ENCODE measurements at regions not wholly inside any gene's neighbourhood (a gene's known extent, or its start where the extent isn't known, plus 50 kb on each side); places are given as distances from the start of the nearest gene placed in this dataset.
"Not testable (repeated sequence)": the region's sequence is repeated elsewhere in the genome, so short reads cannot be mapped to it uniquely, and the experiment has no call there.

DNA sequence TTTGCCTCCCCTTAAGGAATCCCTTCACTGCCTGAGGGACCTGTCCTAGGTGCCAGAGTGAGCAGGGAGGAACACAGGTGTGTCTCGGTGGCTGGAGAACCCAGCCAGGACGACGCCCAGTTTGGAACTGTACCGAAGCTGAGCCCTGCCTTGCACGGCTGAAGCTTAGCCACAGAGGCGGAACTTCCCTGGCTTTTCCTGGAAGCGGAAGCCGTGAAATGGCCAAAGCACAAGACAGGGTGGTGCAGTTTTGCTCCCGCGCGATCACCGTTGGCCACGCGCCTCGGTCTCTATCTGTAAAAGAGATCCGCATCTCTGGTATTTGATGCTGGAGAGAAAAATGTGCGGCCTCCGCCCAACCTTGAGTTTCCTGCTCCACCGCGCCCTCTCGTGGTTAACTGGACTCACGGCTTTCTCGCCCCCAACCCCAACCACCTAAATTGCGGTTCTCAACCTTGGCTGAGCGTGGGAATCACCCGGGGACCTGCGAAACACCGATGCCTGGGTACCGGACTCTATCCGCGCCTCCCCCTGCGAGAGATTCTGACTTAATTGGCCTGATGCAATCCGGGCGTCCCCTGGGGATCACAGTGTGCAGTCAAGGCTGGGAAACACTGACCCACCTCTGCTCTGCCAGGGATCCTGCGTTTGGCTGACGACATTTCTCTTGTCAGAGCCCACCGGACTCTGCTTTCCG, 70.7 kb upstream of the ABHD2 start:
- H3K27ac ChIP-seq (ENCODE audit: low read length) = no peak overlapping the region
- no peaks in the 10 kb centered on the region; the same call in 1 of the 2 replicates for H3K9me3 ChIP-seq (ENCODE audit: insufficient read depth, low read length)
- H3K36me3 ChIP-seq (replicated peaks; ENCODE audit: low read depth, low read length) = no peaks in the 10 kb centered on the region
- H3K27me3 ChIP-seq (ENCODE audit: low read depth, low read length) = peaks cover 25% of the 10 kb centered on the region
- peak overlapping the region; percentile 82 for H3K4me2 ChIP-seq (ENCODE audit: low read length)
- peak overlapping the region; percentile 24 for H3K9ac ChIP-seq (ENCODE audit: low read length)
- TF ChIP-seq, protein P1, sequence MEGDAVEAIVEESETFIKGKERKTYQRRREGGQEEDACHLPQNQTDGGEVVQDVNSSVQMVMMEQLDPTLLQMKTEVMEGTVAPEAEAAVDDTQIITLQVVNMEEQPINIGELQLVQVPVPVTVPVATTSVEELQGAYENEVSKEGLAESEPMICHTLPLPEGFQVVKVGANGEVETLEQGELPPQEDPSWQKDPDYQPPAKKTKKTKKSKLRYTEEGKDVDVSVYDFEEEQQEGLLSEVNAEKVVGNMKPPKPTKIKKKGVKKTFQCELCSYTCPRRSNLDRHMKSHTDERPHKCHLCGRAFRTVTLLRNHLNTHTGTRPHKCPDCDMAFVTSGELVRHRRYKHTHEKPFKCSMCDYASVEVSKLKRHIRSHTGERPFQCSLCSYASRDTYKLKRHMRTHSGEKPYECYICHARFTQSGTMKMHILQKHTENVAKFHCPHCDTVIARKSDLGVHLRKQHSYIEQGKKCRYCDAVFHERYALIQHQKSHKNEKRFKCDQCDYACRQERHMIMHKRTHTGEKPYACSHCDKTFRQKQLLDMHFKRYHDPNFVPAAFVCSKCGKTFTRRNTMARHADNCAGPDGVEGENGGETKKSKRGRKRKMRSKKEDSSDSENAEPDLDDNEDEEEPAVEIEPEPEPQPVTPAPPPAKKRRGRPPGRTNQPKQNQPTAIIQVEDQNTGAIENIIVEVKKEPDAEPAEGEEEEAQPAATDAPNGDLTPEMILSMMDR (IDR thresholded peaks at IDR 0.05; ENCODE audit: low read depth, low read length) = peak; percentile 97
- TF ChIP-seq EZH2phosphoT487 (IDR thresholded peaks at IDR 0.05; ENCODE audit: low read depth) = no peak
- peaks cover 9% of the 10 kb centered on the region; the same call in 1 of the 2 replicates for H3K4me1 ChIP-seq (ENCODE audit: low read length)
- H4K20me1 ChIP-seq (ENCODE audit: insufficient read depth, low read length) = no peaks in the 10 kb centered on the region
- no peaks in the 10 kb centered on the region for H3K79me2 ChIP-seq (ENCODE audit: low read length)
- peak overlapping the region; percentile 71 for H3K4me3 ChIP-seq (ENCODE audit: low read length)
- H2AFZ ChIP-seq (ENCODE audit: low read depth, low read length) = peak overlapping the region; percentile 75

DNA sequence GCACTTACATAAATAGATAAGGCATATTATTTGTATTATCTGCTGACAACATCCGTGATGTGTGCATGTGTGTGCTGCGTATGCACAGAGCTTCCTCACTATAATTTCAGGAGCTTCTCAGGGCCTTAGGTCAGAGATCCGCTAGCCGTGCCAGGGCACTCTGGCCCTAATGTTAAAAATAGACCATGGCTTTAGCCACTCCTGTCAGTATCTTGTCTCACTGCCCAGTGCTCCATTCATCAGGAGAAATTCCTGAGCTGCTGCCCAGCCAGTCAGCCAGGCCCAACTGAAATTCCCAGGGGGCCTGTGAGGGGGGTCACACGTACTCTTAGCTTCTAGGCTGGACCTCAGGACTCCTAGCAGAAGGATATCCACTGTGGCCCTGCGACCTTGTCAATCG, 70.0 kb upstream of the ABHD2 start:
- no peaks in the 10 kb centered on the region for H4K20me1 ChIP-seq (ENCODE audit: insufficient read depth, low read length)
- no peaks in the 10 kb centered on the region; the same call in 1 of the 2 replicates for H3K9me3 ChIP-seq (ENCODE audit: insufficient read depth, low read length)
- H3K27ac ChIP-seq (ENCODE audit: low read length) = no peak overlapping the region
- no peak overlapping the region; the same call in 1 of the 2 replicates for H3K4me3 ChIP-seq (ENCODE audit: low read length)
- peaks cover 9% of the 10 kb centered on the region; the same call in 1 of the 2 replicates for H3K4me1 ChIP-seq (ENCODE audit: low read length)
- no peak overlapping the region for H3K9ac ChIP-seq (ENCODE audit: low read length)
- H3K79me2 ChIP-seq (ENCODE audit: low read length) = no peaks in the 10 kb centered on the region
- H3K4me2 ChIP-seq (ENCODE audit: low read length) = peak overlapping the region; percentile 82; the same call in 1 of the 2 replicates
- H3K27me3 ChIP-seq (ENCODE audit: low read depth, low read length) = peaks cover 25% of the 10 kb centered on the region
- H3K36me3 ChIP-seq (replicated peaks; ENCODE audit: low read depth, low read length) = no peaks in the 10 kb centered on the region
- TF ChIP-seq, protein P1 (IDR thresholded peaks at IDR 0.05; ENCODE audit: low read depth, low read length) = no peak
- no peak for TF ChIP-seq EZH2phosphoT487 (IDR thresholded peaks at IDR 0.05; ENCODE audit: low read depth)
- H2AFZ ChIP-seq (ENCODE audit: low read depth, low read length) = peak overlapping the region; percentile 75

DNA sequence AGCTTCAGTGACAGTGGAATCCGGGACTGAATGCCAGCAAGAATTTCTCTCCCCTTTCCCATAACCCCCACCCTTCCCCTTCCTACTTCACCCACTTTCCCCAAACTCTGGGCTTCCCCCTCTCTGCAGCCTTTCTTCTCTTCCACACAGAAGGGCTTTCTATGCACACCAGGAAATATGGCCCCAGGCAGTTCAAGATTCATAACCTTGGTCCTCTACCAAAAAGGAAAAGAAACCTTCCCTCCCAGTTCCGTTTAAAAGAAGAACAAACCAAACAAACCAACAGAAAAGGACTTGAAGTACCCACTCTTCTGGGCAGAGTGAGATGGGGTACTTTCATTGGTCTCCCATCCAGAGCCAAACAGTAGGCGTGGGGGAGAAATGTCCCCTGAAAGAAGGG, 68.8 kb upstream of the ABHD2 start:
- Histone ChIP-seq H3K79me2 (ENCODE audit: low read length) (no peaks in the 10 kb centered on the region), H3K4me2 (ENCODE audit: low read length) (no peak overlapping the region), H3K4me1 (ENCODE audit: low read length) (peaks cover 9% of the 10 kb centered on the region; the same call in 1 of the 2 replicates), H3K9me3 (ENCODE audit: insufficient read depth, low read length) (no peaks in the 10 kb centered on the region; the same call in 1 of the 2 replicates), H3K9ac (ENCODE audit: low read length) (no peak overlapping the region), H3K27ac (ENCODE audit: low read length) (no peak overlapping the region), H3K36me3 (replicated peaks; ENCODE audit: low read depth, low read length) (no peaks in the 10 kb centered on the region), H2AFZ (ENCODE audit: low read depth, low read length) (no peak overlapping the region), H3K27me3 (ENCODE audit: low read depth, low read length) (peaks cover 21% of the 10 kb centered on the region), H4K20me1 (ENCODE audit: insufficient read depth, low read length) (no peaks in the 10 kb centered on the region), H3K4me3 (ENCODE audit: low read length) (no peak overlapping the region)
- no peak for TF ChIP-seq EZH2phosphoT487 (IDR thresholded peaks at IDR 0.05; ENCODE audit: low read depth)

DNA sequence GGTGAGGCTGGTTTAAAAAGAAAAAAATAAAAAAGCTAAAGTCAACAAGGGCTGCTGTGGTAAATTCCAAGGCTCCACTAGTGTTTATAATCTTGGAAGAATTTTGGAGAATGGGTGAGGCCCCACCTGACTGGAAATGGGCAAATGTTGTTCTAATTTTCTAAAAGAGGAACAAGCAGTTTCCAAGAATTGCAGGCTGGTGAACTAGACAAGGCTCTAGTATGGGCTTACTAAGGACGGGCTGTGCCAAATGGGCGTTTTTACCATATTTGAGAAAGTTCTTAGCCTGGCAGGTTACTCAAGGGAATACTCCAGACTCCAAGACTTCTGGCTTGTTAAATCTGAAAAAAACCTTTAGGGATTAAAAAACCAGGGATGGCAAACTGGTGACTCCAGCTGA, 67.0 kb upstream of the ABHD2 start:
- Histone ChIP-seq H3K4me2 (ENCODE audit: low read length) (no peak overlapping the region), H3K4me3 (ENCODE audit: low read length) (no peak overlapping the region), H3K27ac (ENCODE audit: low read length) (no peak overlapping the region), H3K4me1 (ENCODE audit: low read length) (peaks cover 9% of the 10 kb centered on the region; the same call in 1 of the 2 replicates), H3K79me2 (ENCODE audit: low read length) (no peaks in the 10 kb centered on the region), H4K20me1 (ENCODE audit: insufficient read depth, low read length) (no peaks in the 10 kb centered on the region), H3K27me3 (ENCODE audit: low read depth, low read length) (peaks cover 9% of the 10 kb centered on the region), H3K9ac (ENCODE audit: low read length) (no peak overlapping the region), H2AFZ (ENCODE audit: low read depth, low read length) (no peak overlapping the region), H3K9me3 (ENCODE audit: insufficient read depth, low read length) (no peaks in the 10 kb centered on the region), H3K36me3 (replicated peaks; ENCODE audit: low read depth, low read length) (no peaks in the 10 kb centered on the region)
- TF ChIP-seq EZH2phosphoT487 (IDR thresholded peaks at IDR 0.05; ENCODE audit: low read depth) = no peak
- TF ChIP-seq, protein P1 (IDR thresholded peaks at IDR 0.05; ENCODE audit: low read depth, low read length) = no peak

DNA sequence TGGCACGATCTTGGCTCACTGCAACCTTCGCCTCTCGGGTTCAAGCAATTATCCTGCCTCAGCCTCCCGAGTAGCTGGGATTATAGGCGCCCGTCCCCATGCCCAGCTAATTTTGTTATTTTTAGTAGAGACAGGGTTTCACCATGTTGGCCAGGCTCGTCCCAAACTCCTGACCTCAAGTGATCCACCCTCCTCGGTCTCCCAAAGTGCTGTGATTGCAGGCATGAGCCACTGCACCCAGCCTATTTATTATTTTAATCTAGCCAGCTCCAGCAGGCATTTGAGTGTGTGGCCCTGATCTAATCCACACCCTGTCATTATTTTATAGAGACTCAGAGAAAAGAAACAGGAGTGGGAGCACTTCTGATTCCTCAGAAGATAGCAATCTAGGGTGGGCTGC, 66.4 kb upstream of the ABHD2 start:
- not testable (repeated sequence) for H3K4me2 ChIP-seq (ENCODE audit: low read length); H3K27me3 ChIP-seq (ENCODE audit: low read depth, low read length); H3K27ac ChIP-seq (ENCODE audit: low read length); H4K20me1 ChIP-seq (ENCODE audit: insufficient read depth, low read length); H3K36me3 ChIP-seq (replicated peaks; ENCODE audit: low read depth, low read length); H3K9me3 ChIP-seq (ENCODE audit: insufficient read depth, low read length); H3K4me3 ChIP-seq (ENCODE audit: low read length); H2AFZ ChIP-seq (ENCODE audit: low read depth, low read length); H3K9ac ChIP-seq (ENCODE audit: low read length); H3K79me2 ChIP-seq (ENCODE audit: low read length); H3K4me1 ChIP-seq (ENCODE audit: low read length)

Data from OCI-LY3 (cell line).